Esophagus squamous epithelium (tissue), 4 donors: ENCODE measurements at regions not wholly inside any gene's neighbourhood (a gene's known extent, or its start where the extent isn't known, plus 50 kb on each side); places are given as distances from the start of the nearest gene placed in this dataset.

Experiments used
- small RNA-seq, 4 donors: library from RNA; depleted of rRNA; stranded (forward); fragments of <200 nt; gene quantifications; one replicate each; pipeline ENCODE3, GENCODE V24; 2016

Small RNA genes lying in the stretch of these regions (small RNA-seq; reads per million reads assigned to genes)
- 0 reads per million in 4 donors for gene AC099799.1
- 0 reads per million in 4 donors for gene RN7SL117P
- 0.07 to 1.2 (median 0.41) reads per million in 4 donors for gene RNA5SP87
